ENCODE measurements at regions not wholly inside any gene's neighbourhood (a gene's known extent, or its start where the extent isn't known, plus 50 kb on each side); places are given as distances from the start of the nearest gene placed in this dataset.

GRCh38 chr6:144335311-144335861 is 50.3 kb downstream of the UTRN start:
- ATAC-seq (no peak; the same call in 2 of the 3 replicates), DNase-seq (ENCODE audit: low spot score) (no peak), FAIRE-seq (no peak)
- Histone ChIP-seq H3K9me3 (ENCODE audit: low read length) (no peaks in the 10 kb centered on the region), H3K79me2 (ENCODE audit: insufficient read depth, low read length) (peaks cover 94% of the 10 kb centered on the region), H4K20me1 (ENCODE audit: insufficient read depth, low read length) (peaks cover 4% of the 10 kb centered on the region; the same call in 1 of the 2 replicates), H3K4me3 (replicated peaks in 1 of 3; ENCODE audit: insufficient read depth in 1 of 3, low read depth in 2 of 3, low read length in 3 of 3) (no peak overlapping the region), H3K27me3 (ENCODE audit: control insufficient read depth in 1 of 2, insufficient read depth in 2 of 2, low read length in 2 of 2) (no peaks in the 10 kb centered on the region), H3K4me1 (ENCODE audit: insufficient read depth, low read length) (peaks cover 78% of the 10 kb centered on the region), H3K9ac (ENCODE audit: insufficient read depth, low read depth, low read length) (no peak overlapping the region), H2AFZ (ENCODE audit: low read length) (no peak overlapping the region), H3K4me2 (ENCODE audit: low read depth, low read length) (no peak overlapping the region), H3K27ac (ENCODE audit: extremely low read length, insufficient read depth, low read length) (no peak overlapping the region), H3K36me3 (replicated peaks in 1 of 2; ENCODE audit: control insufficient read depth in 1 of 2, insufficient read depth in 2 of 2, low read length in 2 of 2) (peaks cover 22 to 34% of the 10 kb centered on the region in 2 experiments; a peak in 4 of 5 replicates)
- in situ Hi-C loops (cut with HindIII; ENCODE audit: extremely low pct_ligation_motif_present, low pct_unique_long_range_greater_than_20kb) = no loop called here
- BruUV-seq (replicated peaks) = no TSS peak
- TF ChIP-seq ZNF329 (CRISPR knock-in tag; IDR thresholded peaks at IDR 0.05; ENCODE audit: low read depth) = no peak
- TF ChIP-seq ZNF343 (CRISPR knock-in tag; IDR thresholded peaks at IDR 0.05) = no peak
- TF ChIP-seq ZNF224 (CRISPR knock-in tag; IDR thresholded peaks at IDR 0.05) = no peak
- no peak for TF ChIP-seq ZC3H4 (CRISPR knock-in tag; IDR thresholded peaks at IDR 0.05; ENCODE audit: borderline replicate concordance)
- TF ChIP-seq UBTF (CRISPR knock-in tag; IDR thresholded peaks at IDR 0.05) = 0 out of 2 replicates have a peak, but pooled peaks have one; percentile 28
- TF ChIP-seq MAZ (IDR thresholded peaks at IDR 0.05; ENCODE audit: borderline replicate concordance, low read depth, low read length) = no peak
- 0 out of 2 replicates have a peak, but pooled peaks have one; percentile 14 for TF ChIP-seq MAZ (CRISPR knock-in tag; IDR thresholded peaks at IDR 0.05; ENCODE audit: low read depth)
- TF ChIP-seq TOE1 (CRISPR knock-in tag; IDR thresholded peaks at IDR 0.05) = no peak
- no peak for TF ChIP-seq ZNF574 (CRISPR knock-in tag; IDR thresholded peaks at IDR 0.05)
- no peak for TF ChIP-seq KDM6A (CRISPR knock-in tag; IDR thresholded peaks at IDR 0.05; ENCODE audit: low read depth)
- TF ChIP-seq FOXK1 (CRISPR knock-in tag; IDR thresholded peaks at IDR 0.05; ENCODE audit: borderline replicate concordance, low read depth) = no peak
- TF ChIP-seq HNF4A (CRISPR knock-in tag; IDR thresholded peaks at IDR 0.05) = no peak
- TF ChIP-seq NFE2L1 (CRISPR knock-in tag; IDR thresholded peaks at IDR 0.05; ENCODE audit: borderline replicate concordance) = no peak
- peak; percentile 52; the same call in 1 of the 2 replicates for TF ChIP-seq BCL6 (CRISPR knock-in tag; IDR thresholded peaks at IDR 0.05)
- TF ChIP-seq ZNF275 (CRISPR knock-in tag; IDR thresholded peaks at IDR 0.05; ENCODE audit: borderline replicate concordance) = no peak
- no peak for TF ChIP-seq ZSCAN9 (CRISPR knock-in tag; IDR thresholded peaks at IDR 0.05; ENCODE audit: borderline replicate concordance)
- no peak for TF ChIP-seq ELK4 (CRISPR knock-in tag; IDR thresholded peaks at IDR 0.05; ENCODE audit: borderline replicate concordance)
- TF ChIP-seq SALL1 (CRISPR knock-in tag; IDR thresholded peaks at IDR 0.05) = 0 out of 2 replicates have a peak, but pooled peaks have one; percentile 3
- intact Hi-C loops (cut with micrococcal nuclease; ENCODE audit: unreplicated experiment) = no loop called here
- 75% methylated on average over 5 of the region's 5 CpGs for WGBS (ENCODE audit: low lambda C conversion rate)
- POLR2A ChIA-PET = no interaction called here
- CTCF ChIA-PET (ENCODE audit: low intra/inter-chr PET ratio, low total read pairs) = no interaction called here

All from HepG2 (cell line).